NCI-H446 (cell line): ENCODE measurements at regions not wholly inside any gene's neighbourhood (a gene's known extent, or its start where the extent isn't known, plus 50 kb on each side); places are given as distances from the start of the nearest gene placed in this dataset.

ENCODE experiments used
- DNase-seq, 2 experiments: peaks; one replicate each; lab custom pipeline; 2025; lab: John Stamatoyannopoulos, UW

GRCh38 chr12:62995097-62995496 is 60.1 kb upstream of the PPM1H start:
- no peak for DNase-seq

GRCh38 chr12:62986844-62987243 is 51.9 kb upstream of the PPM1H start:
- DNase-seq: no peak
